Ramos (cell line): ENCODE measurements at regions not wholly inside any gene's neighbourhood (a gene's known extent, or its start where the extent isn't known, plus 50 kb on each side); places are given as distances from the start of the nearest gene placed in this dataset.
"Not testable (repeated sequence)": the region's sequence is repeated elsewhere in the genome, so short reads cannot be mapped to it uniquely, and the experiment has no call there.

Experiments used
- in situ Hi-C: fragments of 300-500 bp; cut with MboI; formaldehyde crosslinking; loops from one replicate; pipeline ENCODE4 v1.14.3; 2022; ENCODE audit warnings: low sequenced_read_pairs; ENCODE audit not compliant: unreplicated experiment

DNA sequence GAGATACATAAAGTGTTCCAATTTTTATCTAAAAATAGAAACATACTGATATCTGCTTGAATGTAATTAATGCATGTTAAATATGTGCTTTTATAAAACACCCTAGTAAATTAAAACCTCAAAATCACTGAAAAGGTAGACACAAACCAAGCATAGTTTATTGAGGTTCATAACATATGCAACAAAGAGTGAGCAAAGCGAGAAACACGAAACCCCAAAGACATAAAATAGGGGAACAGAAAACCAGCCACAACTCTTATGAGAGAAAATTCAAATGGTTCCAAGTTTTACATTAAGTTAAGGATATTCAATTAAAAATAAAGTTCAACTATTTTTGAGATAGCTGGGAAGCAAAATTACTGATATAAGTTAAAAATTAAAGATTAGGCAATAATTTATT lies 336.4 kb upstream of the AGA start:
- in situ Hi-C loops = no loop called here

DNA sequence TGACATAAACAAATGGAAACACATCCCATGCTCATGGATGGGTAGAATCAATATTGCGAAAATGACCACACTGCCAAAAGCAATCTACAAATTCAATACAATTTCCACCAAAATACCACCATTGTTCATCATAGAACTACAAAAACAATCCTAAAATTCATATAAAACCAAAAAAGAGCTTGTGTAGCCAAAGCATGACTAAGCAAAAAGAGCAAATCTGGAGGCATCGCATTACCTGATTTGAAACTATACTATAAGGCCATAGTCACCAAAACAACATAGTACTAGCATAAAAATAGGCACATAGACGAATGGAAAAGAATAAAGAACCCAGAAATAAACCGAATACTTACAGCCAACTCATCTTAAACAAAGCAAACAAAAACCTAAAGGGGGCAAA lies 342.8 kb upstream of the AGA start:
- in situ Hi-C loops = no loop called here

DNA sequence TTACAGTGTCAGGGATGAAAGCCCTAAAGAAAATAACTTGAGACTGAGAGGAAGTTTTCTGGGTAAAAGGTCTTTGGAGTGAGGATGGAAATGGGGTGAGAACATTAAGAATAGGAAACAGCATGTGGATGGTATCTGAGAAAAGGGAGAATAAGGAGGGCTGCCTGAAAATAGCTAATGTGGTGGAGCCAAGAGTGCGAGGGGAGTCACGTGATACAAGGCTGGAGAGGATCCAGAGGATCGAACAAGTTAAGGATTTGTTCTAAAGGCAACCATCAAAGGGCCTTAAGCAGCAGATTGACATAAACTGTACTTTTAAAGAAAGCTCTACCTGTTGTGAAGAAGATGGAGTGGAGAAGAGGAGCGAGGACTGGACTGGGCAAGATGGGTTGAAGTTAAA lies 347.4 kb upstream of the AGA start:
- in situ Hi-C loops = no loop called here

DNA sequence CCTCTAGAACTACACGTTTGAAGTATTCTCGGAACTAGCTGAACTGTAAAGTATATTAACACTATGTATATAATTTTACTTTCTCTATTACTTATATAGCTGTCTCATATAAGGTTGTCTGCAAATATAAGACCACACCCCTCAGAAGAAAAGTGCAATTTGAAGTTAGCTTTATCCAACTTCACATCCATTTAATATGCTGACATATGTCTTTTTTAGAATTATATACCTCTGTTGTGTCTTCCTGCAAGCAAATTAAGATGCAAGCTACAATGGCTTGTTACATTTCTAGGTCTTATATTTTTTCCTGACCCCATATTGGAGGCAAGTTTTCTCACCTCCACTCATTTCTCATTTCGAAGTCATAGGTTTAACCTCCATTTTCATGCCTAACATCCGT lies 349.0 kb upstream of the AGA start:
- in situ Hi-C loops = no loop called here

DNA sequence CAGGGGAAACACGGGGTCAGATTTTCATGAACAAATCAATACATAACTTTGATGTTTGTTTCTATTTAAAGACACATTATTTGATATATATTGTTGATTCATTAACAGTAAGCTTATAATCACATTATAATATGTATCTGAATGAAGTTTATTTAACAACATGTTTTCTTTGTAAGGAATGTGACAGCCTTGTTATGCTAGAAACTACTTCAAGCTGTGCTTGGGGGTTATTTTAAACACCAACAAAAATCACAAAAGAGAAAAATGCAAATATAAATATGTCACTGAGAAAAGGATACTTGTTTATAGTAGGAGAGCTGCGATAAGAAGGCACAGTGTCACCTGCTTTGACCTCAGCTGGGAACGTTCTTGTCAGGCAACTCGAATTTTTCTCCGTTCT lies 354.6 kb upstream of the AGA start:
- in situ Hi-C loops = no loop called here

DNA sequence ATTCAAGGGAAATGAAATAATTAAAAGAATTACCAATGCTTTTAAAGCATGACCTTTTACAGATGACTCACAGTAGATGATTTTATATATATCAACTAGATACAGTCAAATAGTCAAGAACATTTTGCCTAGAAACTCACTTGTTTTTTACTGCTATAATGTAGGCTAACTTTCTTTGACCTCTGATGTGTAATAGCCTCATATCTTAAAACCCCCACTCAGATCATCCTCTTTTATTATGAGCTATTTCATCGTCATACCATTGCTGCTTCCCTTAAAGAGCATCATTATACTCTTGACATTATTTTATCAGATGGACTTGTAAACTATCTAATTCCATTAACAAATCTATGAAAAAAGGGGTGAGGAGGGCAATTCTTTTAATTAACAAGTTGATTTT lies 355.9 kb upstream of the AGA start:
- in situ Hi-C loops = no loop called here

DNA sequence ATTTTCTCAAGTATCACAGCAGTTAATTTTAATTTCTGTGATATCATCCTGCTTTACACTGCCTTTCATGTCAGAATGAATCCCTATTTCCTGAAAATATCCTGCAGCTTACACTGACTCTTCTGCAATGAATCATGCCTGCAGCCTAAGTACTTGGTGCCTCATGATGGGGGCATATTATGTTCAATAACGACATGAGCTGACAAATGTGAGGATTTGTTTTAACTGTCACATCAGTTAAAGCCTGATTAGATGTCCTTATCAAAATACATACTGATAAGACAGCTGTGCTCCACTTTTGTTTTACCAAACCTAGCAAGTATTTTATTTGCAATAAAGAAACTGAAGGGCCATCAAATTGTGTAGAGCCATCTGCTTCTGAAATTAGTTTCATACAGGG lies 359.9 kb upstream of the AGA start:
- in situ Hi-C loops = no loop called here

DNA sequence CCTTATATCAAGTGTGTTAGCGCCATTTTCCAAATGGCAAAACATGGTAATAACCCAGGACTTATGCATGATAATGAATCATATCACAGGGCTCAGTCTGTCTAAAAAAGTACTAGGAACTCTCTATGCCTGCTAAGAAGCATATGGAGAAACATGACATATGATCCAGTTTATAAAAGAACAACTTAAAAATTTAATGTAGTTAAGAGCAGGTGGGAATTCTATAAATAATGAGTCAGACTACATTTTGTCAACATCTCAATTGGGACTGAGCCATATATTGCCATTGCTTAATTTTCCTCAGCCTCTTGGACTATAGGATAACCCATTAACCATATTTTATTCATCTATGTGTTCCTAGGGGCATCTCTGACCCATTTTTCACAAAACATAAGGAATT lies 360.4 kb upstream of the AGA start:
- in situ Hi-C loops = no loop called here

DNA sequence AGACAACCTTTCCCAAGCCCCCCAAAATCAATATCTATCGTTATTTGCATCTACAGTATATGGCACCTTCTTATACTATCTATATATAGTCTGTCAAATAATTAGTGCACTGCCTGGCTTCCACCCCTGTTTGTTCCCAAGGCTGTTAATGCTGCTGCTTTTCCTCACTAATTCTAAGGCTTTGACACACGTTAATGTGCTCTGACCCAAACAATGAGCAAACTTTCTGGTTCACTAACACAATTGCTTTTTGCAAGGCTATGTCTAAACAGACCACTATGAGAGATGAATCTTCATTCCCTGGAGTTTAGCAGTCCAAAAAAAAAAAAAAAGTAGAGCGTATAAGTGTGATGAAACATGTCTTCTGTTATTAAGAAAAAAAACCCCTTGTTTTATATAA lies 360.9 kb upstream of the AGA start:
- in situ Hi-C loops = no loop called here

DNA sequence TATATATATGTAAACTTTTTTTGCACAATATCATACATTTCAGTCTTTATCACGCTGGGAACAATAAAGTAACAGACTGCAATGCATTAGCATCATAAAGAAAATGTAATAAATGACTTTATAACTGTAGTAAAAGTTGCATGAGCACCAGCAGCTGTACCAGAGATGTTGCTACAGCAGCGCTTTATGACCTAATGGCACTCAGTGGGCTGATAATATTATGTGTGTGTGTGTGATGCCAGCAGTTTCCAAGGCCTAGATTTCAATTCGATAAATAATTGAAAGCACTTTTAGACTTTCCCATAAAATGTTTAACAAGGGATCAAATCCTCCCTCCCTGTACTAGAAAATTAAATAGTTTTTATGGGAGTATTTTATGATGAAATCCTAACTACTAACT lies 367.6 kb upstream of the AGA start:
- in situ Hi-C loops = no loop called here

DNA sequence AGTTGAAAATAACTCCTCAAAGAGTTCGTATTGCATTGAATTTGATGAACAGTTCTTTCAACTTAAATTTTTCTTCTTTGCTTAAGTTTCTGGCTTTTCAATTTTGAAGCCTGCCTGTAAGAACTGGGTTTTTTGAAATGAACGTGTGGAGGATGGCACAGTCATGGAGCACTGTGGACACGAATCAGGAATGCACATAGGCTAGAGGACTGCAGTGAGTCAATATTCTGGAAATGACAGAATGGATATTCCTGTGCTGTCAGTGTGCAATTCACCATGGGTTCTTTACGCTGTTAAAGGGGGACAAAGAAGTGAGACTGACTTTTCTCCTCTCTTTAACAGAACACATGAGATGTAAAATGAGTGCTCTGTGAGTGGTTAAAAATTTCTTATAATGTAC lies 368.0 kb upstream of the AGA start:
- in situ Hi-C loops = no loop called here

DNA sequence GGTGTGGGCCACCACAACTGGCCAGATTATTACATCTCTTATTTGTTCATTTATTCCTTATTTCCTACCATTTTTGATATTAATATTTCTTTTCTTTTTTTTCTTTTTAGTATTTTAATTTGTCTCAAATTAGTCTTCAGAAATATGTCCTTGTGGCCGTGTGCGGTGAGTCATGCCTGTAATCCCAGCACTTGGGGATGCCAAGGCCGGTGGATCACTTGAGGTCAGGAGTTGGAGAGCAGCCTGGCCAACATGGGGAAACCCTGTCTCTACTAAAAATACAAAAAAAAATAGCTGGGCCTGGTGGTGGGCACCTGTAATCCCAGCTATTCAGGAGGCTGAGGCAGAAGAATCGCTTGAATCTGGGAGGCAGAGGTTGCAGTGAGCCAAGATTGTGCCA lies 376.2 kb upstream of the AGA start:
- in situ Hi-C loops = not testable (repeated sequence)

DNA sequence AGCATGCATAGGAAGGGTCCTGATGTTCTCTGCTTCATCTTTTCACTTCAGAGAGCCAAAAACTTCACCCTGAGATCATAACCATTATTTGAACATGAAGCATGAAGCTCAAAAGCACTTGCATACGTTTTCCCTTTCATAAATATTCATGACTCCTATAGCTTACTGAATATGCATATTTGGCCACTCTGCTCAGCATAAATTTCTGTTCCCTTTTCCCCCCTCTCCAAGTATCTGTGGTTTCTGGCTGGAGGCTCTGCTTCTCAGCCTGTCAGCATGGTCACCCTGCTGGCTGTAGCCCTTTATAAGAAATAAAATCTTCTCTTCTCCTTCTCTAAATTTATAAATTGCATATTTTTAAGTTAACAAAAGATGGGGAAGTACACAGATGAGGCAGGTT lies 384.7 kb upstream of the AGA start:
- in situ Hi-C loops = no loop called here

DNA sequence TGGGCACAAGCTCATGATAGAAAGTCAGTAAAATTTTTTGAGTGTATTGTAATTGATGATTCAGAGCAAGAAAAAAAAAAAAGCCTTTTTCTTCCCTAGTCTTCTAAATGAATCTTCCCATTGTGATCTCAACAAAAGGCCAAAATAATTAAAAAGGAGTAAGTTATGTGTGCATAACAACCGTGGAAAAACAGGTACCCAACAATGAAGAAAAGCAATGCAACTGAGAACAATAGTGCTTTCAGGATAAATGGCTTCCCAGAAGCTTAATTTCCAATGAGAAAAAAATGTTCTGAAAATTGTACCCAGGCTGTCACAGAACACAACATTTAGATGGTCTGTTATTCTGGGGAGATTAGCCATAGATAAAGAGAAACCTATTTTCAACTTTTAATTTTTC lies 399.0 kb upstream of the AGA start:
- in situ Hi-C loops = no loop called here

DNA sequence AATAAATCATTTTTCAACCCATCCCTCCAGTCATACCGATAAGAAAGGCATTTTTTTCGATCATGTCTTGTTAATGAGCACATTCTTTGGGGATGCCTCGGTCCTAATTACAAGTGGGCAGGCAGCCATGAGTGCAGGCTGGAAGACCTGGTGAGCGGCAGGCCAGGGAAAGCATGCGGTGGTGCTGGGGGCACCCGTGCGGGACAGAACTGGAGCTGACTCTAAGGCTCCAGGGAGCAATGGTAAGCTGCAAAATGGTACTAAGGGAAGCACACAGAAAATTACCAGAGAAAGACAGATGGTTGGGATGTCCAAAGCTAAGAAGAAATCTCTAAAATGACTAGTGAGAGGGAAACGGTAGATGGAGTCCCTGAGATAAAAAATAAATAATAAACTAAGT lies 411.0 kb upstream of the AGA start:
- in situ Hi-C loops = no loop called here

DNA sequence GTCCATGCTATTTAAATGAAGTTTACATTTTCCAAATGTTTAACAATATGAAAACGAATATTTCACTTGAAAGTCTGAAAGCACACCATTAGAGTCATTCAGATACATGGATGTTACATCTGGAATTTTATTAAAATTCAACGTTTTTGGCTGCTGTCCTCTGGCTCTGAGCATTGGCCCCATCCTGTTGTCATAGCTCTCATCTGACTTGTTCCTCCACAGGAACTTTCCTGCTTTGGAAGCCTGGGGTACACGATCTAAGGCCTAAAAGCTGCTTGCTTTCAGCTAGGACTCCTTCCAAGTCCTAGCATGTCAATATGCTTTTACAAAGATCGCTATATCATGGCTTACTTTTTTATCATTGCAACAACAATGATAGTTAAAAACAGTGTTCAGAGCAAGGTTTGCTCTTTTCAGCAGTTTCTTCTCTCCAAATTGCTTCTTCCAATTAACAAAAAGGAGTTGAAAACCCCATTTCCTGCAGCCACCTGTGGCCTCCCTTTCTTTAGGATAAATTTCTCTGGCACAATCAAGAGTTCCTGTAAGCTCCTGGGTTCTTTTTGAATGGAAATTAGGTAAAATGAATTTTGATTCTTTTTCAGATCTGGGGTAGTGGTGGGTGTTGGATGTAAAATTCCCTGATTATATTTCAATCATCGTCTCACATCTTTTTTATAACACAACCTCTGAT lies 413.4 kb upstream of the AGA start:
- in situ Hi-C loops = no loop called here

DNA sequence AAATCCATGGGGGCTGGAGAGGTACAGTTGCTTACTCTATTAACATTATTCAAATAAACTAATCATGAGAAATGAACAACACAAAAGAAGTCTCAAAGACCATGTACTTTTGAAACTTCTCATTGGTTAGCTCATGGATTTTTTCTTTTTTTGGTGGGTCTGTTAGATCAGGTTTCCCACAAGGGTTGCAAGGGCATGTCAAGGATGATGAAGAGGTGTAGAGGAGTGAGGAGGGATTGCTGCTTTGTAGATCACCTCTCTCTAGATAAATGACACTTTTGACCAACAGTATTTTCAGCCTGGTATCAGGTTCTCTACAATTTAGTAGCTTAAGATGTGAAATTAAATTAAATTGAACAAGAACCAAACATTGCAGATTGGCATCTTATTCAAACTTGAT lies 417.9 kb upstream of the AGA start:
- in situ Hi-C loops = no loop called here

DNA sequence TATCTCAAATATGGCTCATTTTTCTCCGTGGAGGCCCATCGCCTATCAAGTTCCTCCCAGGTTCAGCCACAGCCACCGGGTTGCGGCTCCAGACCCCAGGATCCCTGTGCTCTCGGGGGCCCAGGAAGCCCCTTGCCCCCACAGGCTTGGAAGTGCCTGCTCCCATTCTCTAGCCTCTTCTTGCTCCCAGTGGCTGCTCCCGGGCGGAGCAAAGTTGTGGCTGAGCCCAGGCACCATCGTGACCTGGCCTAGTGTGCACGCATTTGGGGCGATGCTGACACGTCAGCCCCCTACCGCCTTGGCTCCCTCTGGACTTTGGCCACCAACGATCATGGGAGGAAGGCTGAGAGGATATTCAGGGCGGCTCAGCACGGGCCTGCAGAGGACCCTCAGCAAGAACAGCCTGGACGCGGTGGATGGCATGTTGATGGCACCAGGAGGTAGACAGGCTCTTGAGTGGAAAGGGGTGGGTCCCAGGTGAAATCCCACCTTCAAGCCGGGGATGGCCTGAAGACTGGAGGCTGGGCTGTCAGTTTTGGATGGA lies 419.4 kb upstream of the AGA start:
- in situ Hi-C loops = no loop called here

DNA sequence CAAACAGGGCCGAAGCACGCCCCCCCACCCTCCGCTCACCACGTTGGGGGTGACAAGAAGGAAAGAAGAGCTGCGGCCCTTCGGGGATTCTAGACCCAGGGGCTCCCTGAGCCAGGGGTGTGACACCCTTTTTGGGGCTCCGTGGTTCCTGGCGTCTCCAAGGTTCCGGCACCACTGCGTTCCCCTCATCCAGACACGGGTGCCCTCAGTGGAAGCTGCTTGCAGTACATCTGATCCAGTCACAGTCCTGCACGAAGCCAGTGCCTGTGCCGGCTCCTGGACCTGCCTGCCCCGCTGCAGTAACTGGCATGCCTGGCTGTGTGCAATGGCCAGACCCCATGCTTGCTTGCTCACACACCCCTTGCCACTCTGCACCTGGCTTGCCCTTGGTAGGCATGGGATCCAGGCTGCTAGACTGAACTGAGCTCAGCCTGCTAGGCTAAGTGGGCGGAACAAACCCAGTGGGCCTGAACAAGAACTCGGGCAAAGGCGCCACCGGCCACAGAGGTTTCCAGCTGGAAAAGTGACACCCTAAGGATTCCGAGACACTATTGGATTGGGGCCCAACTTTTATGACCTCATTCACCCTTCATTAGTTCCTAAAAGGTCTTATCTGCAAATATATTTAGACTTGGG lies 420.4 kb upstream of the AGA start:
- in situ Hi-C loops = no loop called here

DNA sequence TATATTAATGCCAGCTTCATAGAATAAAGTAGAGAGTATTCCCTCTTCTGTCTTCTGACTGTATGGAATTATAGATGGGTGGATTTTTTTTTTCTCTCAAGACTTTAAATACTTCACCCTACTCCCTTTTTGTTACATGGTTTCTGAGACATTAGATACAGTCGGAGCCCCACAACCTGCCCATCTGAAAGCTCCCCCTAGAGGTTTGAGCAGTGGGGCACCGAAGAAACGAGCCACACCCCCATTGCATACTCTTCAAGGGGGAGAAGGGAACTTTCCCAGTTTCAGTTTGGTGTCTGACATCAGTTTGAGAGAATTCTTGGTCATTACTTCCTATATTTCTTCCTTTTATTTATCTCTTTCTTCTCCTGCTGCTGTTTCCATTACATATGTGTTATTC lies 437.6 kb upstream of the AGA start:
- in situ Hi-C loops = no loop called here

DNA sequence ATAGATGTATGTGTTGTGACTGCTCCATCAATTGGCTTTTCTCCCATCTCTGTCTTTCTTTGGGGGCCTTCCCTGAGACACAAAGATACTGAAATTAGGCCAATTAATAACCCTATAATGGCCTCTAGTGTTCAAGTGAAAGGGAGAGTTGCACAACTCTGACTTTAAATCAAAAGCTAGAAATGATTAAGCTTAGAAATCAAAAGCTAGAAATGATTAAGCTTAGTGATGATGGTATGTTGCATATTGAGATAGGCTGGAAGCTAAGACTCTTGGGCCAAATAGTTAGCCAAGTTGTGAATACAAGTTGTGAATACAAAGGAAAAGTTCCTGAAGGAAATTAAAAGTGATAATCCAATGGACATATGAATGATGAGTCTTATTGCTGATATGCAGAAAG lies 452.9 kb upstream of the AGA start:
- in situ Hi-C loops = no loop called here

DNA sequence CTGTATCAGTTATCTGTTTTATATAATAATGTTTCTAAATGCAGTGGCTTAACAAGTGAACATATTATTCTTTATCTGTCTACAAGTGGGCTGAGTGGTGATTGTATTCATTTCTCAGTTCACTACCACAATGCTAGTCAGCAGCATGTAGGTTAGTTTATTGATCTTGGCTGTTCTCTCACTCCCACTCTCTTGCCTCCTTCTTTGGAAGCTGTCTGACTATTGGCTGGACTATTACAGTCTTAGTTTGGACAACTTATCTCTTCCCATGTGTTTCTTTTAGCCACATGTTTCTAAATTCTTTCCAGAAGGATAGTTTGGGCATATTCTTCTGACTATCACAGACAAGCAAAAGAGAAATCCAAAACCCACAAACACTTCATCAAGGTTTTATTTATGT lies 459.5 kb upstream of the AGA start:
- in situ Hi-C loops = no loop called here
